PC-9 (cell line): ENCODE measurements at regions not wholly inside any gene's neighbourhood (a gene's known extent, or its start where the extent isn't known, plus 50 kb on each side); places are given as distances from the start of the nearest gene placed in this dataset.

Experiments used
- BruUV-seq: library from RNA; stranded (reverse); fragments of 400-500 nt; replicated peaks from 2 replicates; lab custom pipeline; 2021; lab: Mats Ljungman, UMichigan
- CTCF ChIA-PET: fragments of 300-600 bp; sonication (Branson Sonifier 250); formaldehyde crosslinking; loops from one replicate; lab custom pipeline; 2022; ENCODE audit warnings: antibody characterized with exemption; lab: Charles Lee
- POLR2A ChIA-PET: fragments of 300-600 bp; sonication (Branson Sonifier 250); formaldehyde crosslinking; loops from one replicate; lab custom pipeline; 2022; ENCODE audit warnings: antibody characterized with exemption; ENCODE audit not compliant: unreplicated experiment; lab: Charles Lee
- DNase-seq, 2 experiments: peaks; one replicate each; pipeline versions ENCODE4 v3.0.0 to v3.0.0-alpha.2; 2015 to 2022; ENCODE audit warnings: mixed read lengths in 1 of 2
- H2AFZ ChIP-seq: fragments of 200-600 bp; sonication (generic); 2 replicates; pipeline ENCODE4 v1.8.1; 2017; ENCODE audit warnings: antibody characterized with exemption
- H3F3A ChIP-seq: fragments of 200-600 bp; sonication (generic); 2 replicates; pipeline ENCODE4 v1.8.1; 2017; ENCODE audit warnings: antibody characterized with exemption, mild to moderate bottlenecking, low read depth; ENCODE audit not compliant: insufficient read depth
- H3K27ac ChIP-seq: fragments of 200-600 bp; sonication (generic); 2 replicates; pipeline ENCODE4 v1.6.1; 2016; ENCODE audit warnings: mixed run types
- H3K27me3 ChIP-seq: fragments of 200-600 bp; sonication (generic); 2 replicates; pipeline ENCODE4 v1.6.1; 2016; ENCODE audit warnings: low read depth, mixed run types; ENCODE audit not compliant: insufficient read depth
- H3K36me3 ChIP-seq: fragments of 200-600 bp; sonication (generic); 2 replicates; pipeline ENCODE4 v1.6.1; 2016; ENCODE audit warnings: low read depth, mixed run types
- H3K4me1 ChIP-seq: fragments of 200-600 bp; sonication (generic); replicated peaks from 2 replicates; pipeline ENCODE4 v1.6.1; 2016; ENCODE audit warnings: mixed run types; ENCODE audit not compliant: insufficient read depth
- H3K4me2 ChIP-seq: fragments of 200-600 bp; sonication (generic); 2 replicates; pipeline ENCODE4 v1.6.1; 2017; ENCODE audit warnings: mixed run types
- H3K4me3 ChIP-seq: fragments of 200-600 bp; sonication (generic); 2 replicates; pipeline ENCODE4 v1.6.1; 2016; ENCODE audit warnings: mixed run types
- H3K79me2 ChIP-seq: fragments of 200-600 bp; sonication (generic); 2 replicates; pipeline ENCODE4 v1.6.1; 2017; ENCODE audit warnings: low read depth, mixed run types
- H3K9me2 ChIP-seq: fragments of 200-600 bp; sonication (generic); 2 replicates; pipeline ENCODE4 v1.8.1; 2017; ENCODE audit warnings: mild to moderate bottlenecking; ENCODE audit not compliant: insufficient read depth
- H3K9me3 ChIP-seq: fragments of 200-600 bp; sonication (generic); 2 replicates; pipeline ENCODE4 v1.8.1; 2016; ENCODE audit warnings: low read depth; ENCODE audit not compliant: insufficient read depth
- H4K20me1 ChIP-seq: fragments of 200-600 bp; sonication (generic); 2 replicates; pipeline ENCODE4 v1.8.1; 2017; ENCODE audit not compliant: insufficient read depth
- CTCF ChIP-seq: fragments of 200-600 bp; sonication (generic); conservative IDR thresholded peaks from 2 replicates; pipeline ENCODE4 v1.6.1; 2017; ENCODE audit warnings: mixed run types, antibody characterized with exemption, mild to moderate bottlenecking, moderate library complexity
- EZH2 ChIP-seq: fragments of 200-600 bp; sonication (generic); IDR thresholded peaks from 2 replicates; pipeline ENCODE4 v1.8.0; 2017; ENCODE audit warnings: antibody characterized with exemption, low read depth
- intact Hi-C: fragments of 100-400 bp; cut with micrococcal nuclease; formaldehyde crosslinking; loops from one replicate; pipeline ENCODE4 v1.10.0; 2022; ENCODE audit not compliant: unreplicated experiment

- Histone ChIP-seq H2AFZ (no peak overlapping the region), H3K36me3 (no peaks in the 10 kb centered on the region), H3K4me3 (no peak overlapping the region), H4K20me1 (no peaks in the 10 kb centered on the region), H3K79me2 (no peaks in the 10 kb centered on the region), H3K9me2 (no peaks in the 10 kb centered on the region), H3K9me3 (no peaks in the 10 kb centered on the region), H3K4me2 (no peak overlapping the region), H3K27ac (no peak overlapping the region), H3K27me3 (no peaks in the 10 kb centered on the region), H3F3A (no peaks in the 10 kb centered on the region), H3K4me1 (no peaks in the 10 kb centered on the region)
- no peak for DNase-seq
- ChIA-PET CTCF (no interaction called here), POLR2A (no interaction called here)
- TF ChIP-seq CTCF (no peak), EZH2 (no peak)
- intact Hi-C loops, result no loop called here
- BruUV-seq, result no TSS peak
These were observed 62.4 kb upstream of the SLC24A5 start for GRCh38 chr15:48058371-48058770.

- no peak for DNase-seq
- H3K4me2 ChIP-seq, result no peak overlapping the region
- no peak overlapping the region for H2AFZ ChIP-seq
- no peaks in the 10 kb centered on the region for H3F3A ChIP-seq
- no peaks in the 10 kb centered on the region for H3K79me2 ChIP-seq
- POLR2A ChIA-PET, result no interaction called here
- H3K27me3 ChIP-seq, result no peaks in the 10 kb centered on the region
- no peaks in the 10 kb centered on the region for H3K36me3 ChIP-seq
- no peak overlapping the region for H3K4me3 ChIP-seq
- no TSS peak for BruUV-seq
- TF ChIP-seq CTCF, result no peak
- no peak for TF ChIP-seq EZH2
- CTCF ChIA-PET, result no interaction called here
- no peaks in the 10 kb centered on the region for H4K20me1 ChIP-seq
- intact Hi-C loops, result no loop called here
- no peaks in the 10 kb centered on the region for H3K9me3 ChIP-seq
- H3K9me2 ChIP-seq, result no peaks in the 10 kb centered on the region
- H3K4me1 ChIP-seq, result no peaks in the 10 kb centered on the region
- H3K27ac ChIP-seq, result no peak overlapping the region
These were observed 61.0 kb upstream of the SLC24A5 start for GRCh38 chr15:48059791-48060190.

DNA sequence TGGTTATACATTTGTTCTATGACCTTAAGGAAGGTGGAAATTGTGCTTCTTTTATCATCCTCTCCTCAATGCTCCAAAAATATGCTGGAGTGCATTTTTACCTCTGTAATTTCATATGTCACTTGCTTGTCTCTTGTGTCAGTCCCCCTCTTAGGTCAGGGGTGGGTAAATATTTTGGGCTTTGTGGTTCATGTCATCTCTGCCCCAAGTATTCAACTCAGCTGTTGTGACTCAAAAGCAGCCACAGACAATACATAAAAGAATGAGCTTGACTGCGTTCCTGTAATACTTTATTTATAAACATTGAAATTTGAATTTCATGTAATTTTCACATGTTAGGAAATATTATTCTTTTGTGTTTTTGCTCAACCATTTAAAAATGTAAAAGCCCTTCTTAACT, 60.4 kb upstream of the SLC24A5 start:
- Histone ChIP-seq H4K20me1 (no peaks in the 10 kb centered on the region), H3K4me2 (no peak overlapping the region), H3K4me1 (no peaks in the 10 kb centered on the region), H3K4me3 (no peak overlapping the region), H3K36me3 (no peaks in the 10 kb centered on the region), H3K79me2 (no peaks in the 10 kb centered on the region), H2AFZ (no peak overlapping the region), H3K9me2 (no peaks in the 10 kb centered on the region), H3K27me3 (no peaks in the 10 kb centered on the region), H3K9me3 (no peaks in the 10 kb centered on the region), H3K27ac (no peak overlapping the region), H3F3A (no peaks in the 10 kb centered on the region)
- ChIA-PET CTCF (no interaction called here), POLR2A (no interaction called here)
- intact Hi-C loops, result no loop called here
- TF ChIP-seq EZH2 (no peak), CTCF (no peak)
- no TSS peak for BruUV-seq
- no peak for DNase-seq
